ENCODE measurements at regions not wholly inside any gene's neighbourhood (a gene's known extent, or its start where the extent isn't known, plus 50 kb on each side); places are given as distances from the start of the nearest gene placed in this dataset.
A peak's percentile ranks its signal among the peaks of the same experiment; 100 is the strongest.

DNA sequence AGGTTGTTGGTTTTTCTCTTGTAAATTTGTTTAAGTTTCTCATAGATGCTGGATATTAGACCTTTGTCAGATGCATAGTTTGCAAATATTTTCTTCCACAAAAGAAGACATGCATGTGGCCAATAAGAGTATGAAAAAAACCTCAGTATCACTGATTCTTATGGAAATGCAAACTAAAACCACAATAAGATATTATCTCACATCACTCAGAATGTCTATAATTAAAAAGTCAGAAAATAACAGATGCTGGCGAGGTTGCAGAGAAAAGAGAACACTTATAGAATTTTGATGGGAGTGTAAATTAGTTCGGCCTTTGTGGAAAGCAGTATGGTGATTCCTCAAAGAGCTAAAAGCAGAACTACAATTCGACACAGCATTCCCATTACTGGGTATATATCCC, 1355.6 kb downstream of the FAM133A start:
- DNase-seq, result no peak

DNA sequence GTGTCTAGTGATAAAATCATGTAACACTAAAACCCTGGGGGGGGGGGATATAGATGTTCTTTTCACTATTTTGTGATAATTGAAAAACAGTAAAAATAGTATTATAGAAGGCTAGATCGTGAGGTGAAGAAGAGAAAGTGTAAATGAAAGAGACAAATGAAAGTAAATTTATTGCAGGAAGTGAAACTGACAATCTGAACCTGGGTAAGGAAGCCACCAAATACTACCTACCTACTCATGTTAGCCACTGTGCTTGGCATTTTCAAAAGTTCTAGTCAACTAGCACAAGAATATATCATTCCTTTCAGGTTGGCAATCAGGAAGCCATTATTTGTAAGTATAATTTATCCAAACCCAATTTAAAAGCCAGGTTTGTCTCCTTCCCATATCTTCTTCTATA, 1366.1 kb downstream of the FAM133A start:
- DNase-seq, result no peak

DNA sequence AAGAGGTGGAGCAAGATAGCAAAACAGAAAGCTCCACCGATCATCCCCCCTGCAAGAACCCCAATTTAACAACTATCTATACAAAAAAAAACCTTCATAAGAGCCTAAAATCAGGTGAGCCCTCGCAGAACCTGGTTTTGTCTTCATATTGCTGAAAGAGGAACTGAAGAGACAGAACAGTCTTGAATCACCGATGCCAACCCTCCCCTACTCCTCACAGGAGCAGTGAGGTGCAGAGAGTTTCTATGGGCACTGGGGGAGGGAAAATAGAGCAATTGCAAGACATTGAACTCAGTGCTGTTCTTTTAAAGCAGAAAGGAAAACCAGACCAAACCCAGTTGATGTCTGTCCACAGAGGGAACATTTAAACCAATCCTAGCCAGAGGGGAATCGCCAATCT, 1370.3 kb downstream of the FAM133A start:
- no peak for DNase-seq

DNA sequence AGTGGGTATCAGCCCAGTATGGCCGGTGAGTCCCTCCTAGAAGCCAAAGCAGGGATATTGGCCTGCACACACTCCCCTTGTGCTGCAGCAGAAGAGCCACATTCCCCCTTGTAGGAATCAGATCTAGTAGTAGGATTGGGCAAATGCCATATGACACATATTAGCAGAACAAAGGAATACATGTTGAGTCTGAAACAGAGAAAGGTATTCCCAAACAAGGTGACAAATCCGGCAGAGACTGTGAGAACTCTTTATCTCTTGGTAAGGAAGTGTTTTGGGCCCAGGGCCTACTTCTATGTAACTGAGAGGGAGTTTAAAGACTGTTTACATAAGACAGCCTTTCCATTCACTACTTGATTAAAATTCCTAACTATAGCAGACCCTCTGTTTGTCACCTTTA, 1382.0 kb downstream of the FAM133A start:
- peak; percentile 14 for DNase-seq

DNA sequence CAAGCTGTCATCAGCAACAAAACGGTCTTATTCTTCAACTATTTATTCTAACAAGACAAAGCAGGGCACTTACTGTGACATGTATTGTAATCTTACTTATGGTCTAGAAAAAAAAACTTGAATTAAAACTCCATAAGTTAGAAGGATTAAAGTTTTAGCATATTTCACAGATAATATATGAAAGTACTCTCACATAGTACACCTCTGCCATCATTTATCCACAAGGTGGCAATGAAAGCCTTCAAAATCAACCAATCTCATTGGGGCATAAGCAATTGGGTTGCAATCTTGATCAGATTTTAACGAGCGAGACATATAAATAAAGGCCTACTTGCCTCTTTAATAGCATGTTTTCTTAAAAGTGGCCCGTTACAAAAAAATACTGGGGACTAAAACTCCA, 1382.9 kb downstream of the FAM133A start:
- DNase-seq, result peak; percentile 46

DNA sequence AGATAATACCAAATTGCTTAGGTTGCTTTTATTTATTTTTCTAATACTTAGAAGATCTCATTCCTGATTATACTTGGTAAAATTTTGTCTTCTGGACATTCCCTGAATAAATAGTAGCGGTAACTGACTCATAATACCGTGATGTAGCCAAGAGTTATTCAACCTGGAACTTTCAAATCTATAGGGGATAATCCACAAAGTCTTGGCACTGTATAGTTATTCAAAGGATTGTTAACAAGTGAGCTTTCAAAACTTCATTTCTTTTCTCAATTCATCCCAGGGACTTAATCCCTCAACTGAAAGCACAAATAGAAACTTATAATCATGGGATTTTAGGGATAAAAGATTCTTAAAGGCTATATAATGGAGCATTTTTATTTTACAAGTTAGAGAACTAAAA, 1383.3 kb downstream of the FAM133A start:
- DNase-seq, result peak; percentile 62

DNA sequence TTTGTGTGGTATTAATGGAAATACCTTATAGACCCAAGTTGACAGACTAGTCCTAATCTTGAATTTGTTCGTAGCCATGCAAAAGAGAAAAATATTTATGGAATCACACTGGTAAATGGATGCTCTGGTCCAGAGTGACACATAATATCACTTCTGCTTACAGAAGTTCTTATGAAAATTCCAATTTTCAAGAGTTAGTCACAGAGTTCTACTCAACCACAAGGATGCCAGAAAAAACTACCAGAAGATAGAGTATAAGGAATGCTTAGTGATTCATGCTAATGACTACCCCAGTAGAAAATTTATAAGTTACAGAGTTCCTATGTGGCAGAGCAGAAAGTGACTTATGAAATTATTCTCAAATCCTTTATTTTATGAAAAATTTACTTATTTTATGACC, 1384.8 kb downstream of the FAM133A start:
- peak; percentile 87 for DNase-seq

DNA sequence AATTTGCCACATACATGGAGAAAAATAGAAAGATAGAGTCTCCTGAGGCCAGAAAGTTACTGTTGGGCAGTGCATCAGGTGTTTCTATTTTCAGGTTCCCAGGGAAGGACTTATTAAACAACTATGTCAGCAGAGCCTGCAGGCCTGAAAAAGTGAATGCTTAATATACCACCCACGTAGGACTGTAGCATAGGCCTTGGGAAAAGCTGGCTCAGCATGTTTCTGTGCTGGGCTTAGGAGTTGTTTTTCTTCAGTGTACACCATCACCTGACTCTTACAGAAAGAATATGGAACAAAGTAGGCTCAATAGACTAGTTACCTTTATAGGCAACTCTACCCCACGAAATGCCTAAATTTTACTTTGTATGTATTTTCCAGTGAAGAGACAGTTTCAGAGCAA, 1385.9 kb downstream of the FAM133A start:
- peak; percentile 11 for DNase-seq

DNA sequence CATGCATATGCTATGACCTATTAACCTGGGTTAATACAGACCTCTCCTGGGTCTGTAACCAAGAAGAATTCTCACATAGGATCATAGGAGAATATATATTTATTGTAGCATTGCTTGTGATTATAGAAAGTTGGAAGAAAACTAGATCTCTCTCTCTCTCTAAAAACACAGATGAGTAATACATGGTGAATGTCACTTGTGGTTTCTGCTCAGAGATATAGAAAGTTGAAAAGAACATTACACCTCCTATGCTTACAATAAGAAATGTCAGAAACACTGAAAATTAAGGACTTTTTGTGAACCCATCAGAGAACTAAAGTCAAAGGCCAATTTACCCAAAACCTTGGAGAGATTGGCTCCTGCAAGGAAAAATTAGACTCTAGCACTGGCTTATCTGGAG, 1389.5 kb downstream of the FAM133A start:
- peak; percentile 58 for DNase-seq

DNA sequence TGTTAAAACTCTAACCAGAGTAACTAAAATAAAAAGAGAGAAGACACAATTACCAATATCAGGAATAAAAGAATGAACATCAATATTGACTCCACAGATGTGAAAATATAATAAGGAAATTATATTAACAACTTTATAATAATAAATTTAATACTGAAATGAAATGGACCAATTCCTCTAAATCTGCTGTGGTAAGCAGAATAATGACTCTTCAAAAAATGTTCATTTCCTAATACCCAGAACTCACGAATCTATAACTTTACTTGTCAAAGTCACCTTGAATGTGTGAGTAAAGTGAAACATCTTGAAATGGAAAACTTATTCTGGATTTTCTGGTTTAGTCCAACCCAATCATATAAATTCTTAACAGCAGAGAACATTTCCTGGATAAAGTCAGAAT, 1391.1 kb downstream of the FAM133A start:
- no peak for DNase-seq

DNA sequence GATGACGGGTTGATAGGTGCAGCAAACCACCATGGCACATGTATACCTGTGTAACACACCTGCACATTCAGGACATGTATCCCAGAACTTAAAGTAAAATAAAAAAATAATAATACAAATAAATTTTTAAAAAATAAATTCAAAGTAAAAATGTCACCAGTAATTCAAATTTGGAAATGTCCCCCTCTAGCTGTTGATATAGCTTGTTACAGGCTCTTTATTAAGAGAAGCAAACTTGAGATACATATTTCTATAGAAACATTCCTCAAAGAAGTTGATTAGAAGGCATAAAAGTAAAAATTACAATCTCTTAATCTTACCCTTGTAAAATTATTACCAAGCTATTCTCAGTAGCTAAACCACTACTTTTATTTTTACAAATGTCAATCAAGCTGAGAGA, 1397.0 kb downstream of the FAM133A start:
- DNase-seq, result no peak

DNA sequence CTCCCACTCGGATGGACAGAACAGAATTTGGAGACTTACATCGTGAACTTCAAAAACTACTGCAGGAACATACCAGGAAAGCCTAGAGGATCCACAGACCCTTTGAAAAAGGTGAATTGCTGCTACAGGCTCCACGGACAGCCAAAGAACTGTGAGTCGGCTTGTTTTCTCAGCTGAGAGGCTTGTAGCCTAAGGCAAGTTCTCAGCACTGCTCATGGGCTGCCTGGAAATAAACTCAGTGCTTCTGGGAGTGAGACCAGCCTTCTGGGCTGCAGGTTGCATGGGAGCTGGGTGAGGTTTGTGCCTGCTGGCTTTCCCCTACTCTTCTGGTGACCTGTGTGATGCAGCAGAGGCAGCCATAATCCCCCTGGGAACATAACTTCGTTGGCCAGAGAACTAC, 1397.6 kb downstream of the FAM133A start:
- no peak for DNase-seq

DNA sequence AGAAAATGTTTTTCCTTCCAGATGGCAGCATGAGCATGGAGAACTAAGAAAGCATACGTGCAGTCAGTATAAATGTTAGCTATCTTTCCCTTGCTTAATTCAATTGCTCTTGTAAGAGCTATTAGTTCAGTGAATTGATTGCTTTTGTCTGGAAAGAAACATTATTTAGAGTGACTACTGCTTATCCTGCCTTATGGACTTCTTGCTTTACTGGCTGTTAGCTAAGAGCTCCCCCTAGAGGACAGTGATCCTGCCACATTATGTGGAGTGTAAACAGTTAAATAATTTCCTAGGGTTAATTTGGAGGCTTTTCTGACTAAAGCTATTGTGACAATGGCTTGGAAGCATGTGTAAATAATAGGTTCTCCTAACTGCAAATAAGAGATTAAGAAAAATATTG, 1402.4 kb downstream of the FAM133A start:
- DNase-seq, result peak; percentile 52

DNA sequence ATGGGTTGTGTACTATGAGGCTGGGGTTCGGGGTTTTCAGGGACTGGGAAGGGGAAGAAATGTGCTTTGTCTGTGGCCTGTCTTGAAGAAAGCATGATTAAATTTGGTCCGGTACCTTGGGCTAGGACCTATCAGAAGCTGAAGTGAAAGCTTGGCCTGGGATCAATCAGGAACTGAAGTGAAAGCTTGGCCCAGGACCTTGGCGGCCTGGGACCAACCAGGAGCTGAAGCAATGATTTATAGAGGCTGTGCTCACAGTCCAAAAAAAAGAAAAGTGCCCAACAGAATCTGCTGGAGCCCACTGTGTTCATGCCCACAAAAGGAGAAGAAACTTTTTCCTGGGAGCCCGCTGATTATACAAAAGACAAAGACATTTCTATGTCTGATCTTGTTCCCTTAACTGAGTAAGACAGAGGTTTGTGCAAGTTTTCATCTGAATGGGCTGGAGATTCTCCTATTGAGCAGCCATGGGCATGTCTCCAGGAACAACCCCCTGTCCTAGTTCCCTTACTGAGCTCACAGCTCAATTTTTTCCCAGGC, 1427.9 kb downstream of the FAM133A start:
- DNase-seq, result no peak

DNA sequence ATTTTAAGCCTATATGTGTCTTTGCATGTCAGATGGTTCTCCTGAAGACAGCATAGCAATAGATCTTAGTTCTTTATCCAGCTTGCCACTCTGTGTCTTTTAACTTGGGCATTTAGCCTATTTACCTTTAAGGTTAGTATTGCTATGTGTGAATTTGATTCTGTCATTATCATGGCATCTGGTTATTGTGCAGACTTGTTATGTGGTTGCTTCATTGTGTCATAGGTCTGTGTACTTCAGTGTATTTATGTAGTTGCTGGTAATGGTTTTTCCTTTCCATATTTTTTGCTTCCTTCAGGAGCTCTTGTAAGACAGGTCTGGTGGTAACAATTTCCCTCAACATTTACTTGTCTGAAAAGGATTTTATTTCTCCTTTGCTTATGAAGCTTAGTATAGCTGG, 1443.5 kb downstream of the FAM133A start:
- no peak for DNase-seq

DNA sequence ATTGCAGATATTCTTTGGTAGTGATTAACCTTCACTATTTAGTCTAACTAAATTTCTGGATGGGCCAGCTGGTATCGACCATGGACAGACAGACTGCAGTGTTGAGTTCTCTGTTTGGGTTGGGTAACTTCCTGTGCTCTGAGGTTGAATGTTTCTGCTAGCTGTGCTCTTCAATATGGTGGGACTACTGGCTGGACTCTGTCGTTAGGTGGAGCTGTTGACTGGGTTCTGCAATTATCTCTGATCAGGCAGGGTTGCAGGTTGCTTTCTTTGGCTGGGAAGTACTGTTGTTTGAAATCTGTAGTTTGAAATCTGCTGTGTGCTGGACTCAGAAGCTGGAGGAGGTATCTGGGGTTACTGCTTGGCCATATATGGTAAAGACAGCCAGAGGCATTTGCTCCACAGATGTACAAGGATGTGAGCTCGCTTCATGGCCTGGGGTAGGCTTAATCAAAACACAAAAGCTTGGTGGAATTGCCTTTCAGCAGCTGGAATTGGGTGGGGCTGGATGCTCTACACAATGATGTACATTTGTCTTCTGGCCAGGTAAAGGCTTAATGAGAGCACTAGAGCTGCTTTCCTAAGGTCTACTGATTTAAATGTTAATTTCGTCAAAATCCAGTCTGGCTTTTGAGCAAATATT, 1472.0 kb downstream of the FAM133A start:
- DNase-seq, result no peak

DNA sequence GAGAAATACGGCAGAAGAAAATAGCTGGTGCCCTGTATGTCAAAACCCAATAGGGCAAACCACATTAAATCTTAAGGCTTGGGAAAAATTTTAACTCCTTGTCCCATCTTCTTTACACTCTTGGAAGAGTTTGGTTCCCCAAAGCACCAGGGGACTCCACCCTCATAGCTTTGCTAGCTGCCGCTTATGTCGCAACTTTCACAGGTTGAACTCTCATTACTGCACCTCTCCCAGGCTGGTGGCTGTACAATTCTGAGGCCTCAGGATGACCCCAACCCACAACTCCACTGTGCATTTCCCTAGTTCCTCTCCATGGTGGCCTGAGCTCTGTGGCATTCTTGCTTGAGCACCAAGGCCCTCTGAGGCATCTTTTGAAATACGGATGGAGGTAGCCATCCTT, 1478.8 kb downstream of the FAM133A start:
- DNase-seq, result no peak

DNA sequence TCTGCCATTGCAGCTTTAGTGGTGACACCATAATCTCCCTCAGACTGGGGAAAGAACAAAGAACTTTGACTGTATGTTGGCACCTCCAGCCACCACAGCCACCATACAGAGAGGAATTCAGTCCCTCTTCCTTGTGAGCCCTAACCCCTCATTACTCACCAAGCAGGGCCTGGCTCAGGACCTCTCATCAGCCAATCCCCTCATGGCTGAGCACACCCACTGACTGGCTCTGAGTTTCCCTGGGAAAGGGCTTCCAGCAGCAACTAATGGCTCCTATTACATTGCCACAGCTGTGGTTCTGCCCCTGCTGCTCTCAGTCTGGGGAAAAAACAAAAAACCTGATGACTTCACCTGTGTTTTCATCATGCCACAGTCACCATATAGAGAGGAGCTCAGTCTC, 1482.6 kb downstream of the FAM133A start:
- no peak for DNase-seq
